Thyroid gland (tissue), 4 donors: ENCODE measurements at regions not wholly inside any gene's neighbourhood (a gene's known extent, or its start where the extent isn't known, plus 50 kb on each side); places are given as distances from the start of the nearest gene placed in this dataset.

ENCODE experiments used
- DNase-seq, 2 donors: peaks; one replicate each; pipeline ENCODE4 v3.0.0-alpha.2; 2019
- H3K27ac ChIP-seq, 3 donors: fragments of 200-600 bp; sonication (generic); 1 replicate in 2 of 3; 2 replicates in 1 of 3; pipeline ENCODE4 v1.5.1; 2016 to 2019; ENCODE audit warnings: mild to moderate bottlenecking in 1 of 3, moderate library complexity in 1 of 3
- H3K27me3 ChIP-seq: fragments of 200-600 bp; sonication (generic); one replicate; pipeline ENCODE4 v1.5.1; 2019
- H3K36me3 ChIP-seq, 2 donors: fragments of 200-600 bp; sonication (generic); one replicate each; pipeline ENCODE4 v1.5.1; 2016 to 2019
- H3K4me1 ChIP-seq, 2 donors: fragments of 200-600 bp; sonication (generic); one replicate each; pipeline ENCODE4 v1.5.1; 2017 to 2019
- H3K4me3 ChIP-seq, 3 donors: fragments of 200-600 bp; sonication (generic); replicated peaks in 1 of 3; 1 replicate in 2 of 3; 2 replicates in 1 of 3; pipeline ENCODE4 v1.5.1; 2016; ENCODE audit warnings: mild to moderate bottlenecking in 1 of 3
- H3K9me3 ChIP-seq: fragments of 200-600 bp; sonication (generic); one replicate; pipeline ENCODE4 v1.5.1; 2017
- POLR2A ChIP-seq, 2 donors: fragments of 450-650 bp; IDR thresholded peaks; one replicate each; pipeline ENCODE4 v1.6.1; 2017; ENCODE audit warnings: antibody characterized with exemption in 2 of 2, mild to moderate bottlenecking in 2 of 2, moderate library complexity in 1 of 2
- WGBS, 2 donors: methylation state at CpG; one replicate each; pipeline ENCODE4 v1.1.5; 2017; 5-methylcytosine and 5-hydroxymethylcytosine counted together
- intact Hi-C: fragments of 100-400 bp; cut with DNase I; formaldehyde crosslinking; loops from one replicate; pipeline ENCODE4 v1.15.1; 2023
- TF ChIP-seq, protein P1 (sequence below), 6 experiments: fragments of 200-600 bp in 3 of 6; fragments of 450-650 bp in 3 of 6; sonication (generic) in 3 of 6; IDR thresholded peaks; one replicate each; pipeline ENCODE4 v1.5.1; 2016 to 2019; ENCODE audit warnings: antibody characterized with exemption in 6 of 6, mild to moderate bottlenecking in 2 of 6, inconsistent platforms in 1 of 6, moderate library complexity in 1 of 6

DNA sequence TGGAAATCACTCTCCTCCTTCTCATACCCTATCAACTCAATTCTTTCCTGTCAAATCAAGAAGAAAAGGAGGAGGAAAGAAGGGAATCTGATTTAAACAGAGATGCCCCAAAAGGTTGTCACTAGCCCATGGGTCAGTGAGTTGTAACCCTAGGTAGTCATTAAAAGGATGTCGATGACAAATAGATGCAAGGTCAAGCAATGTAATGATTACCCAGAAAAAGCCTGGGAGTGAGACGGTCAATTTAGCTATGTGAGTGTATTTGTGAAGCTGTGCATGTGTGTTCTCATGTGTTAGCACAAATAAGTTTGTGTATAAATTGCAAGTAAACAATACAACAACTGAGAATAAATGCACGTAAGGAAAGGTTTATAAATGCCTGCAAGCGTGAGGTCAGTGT is 190.5 kb upstream of the PMFBP1 start:
- intact Hi-C loops = no loop called here
- H3K9me3 ChIP-seq = no peaks in the 10 kb centered on the region
- no peaks in the 10 kb centered on the region for H3K36me3 ChIP-seq
- TF ChIP-seq POLR2A (IDR thresholded peaks at IDR 0.05) = no peak
- TF ChIP-seq, protein P1, sequence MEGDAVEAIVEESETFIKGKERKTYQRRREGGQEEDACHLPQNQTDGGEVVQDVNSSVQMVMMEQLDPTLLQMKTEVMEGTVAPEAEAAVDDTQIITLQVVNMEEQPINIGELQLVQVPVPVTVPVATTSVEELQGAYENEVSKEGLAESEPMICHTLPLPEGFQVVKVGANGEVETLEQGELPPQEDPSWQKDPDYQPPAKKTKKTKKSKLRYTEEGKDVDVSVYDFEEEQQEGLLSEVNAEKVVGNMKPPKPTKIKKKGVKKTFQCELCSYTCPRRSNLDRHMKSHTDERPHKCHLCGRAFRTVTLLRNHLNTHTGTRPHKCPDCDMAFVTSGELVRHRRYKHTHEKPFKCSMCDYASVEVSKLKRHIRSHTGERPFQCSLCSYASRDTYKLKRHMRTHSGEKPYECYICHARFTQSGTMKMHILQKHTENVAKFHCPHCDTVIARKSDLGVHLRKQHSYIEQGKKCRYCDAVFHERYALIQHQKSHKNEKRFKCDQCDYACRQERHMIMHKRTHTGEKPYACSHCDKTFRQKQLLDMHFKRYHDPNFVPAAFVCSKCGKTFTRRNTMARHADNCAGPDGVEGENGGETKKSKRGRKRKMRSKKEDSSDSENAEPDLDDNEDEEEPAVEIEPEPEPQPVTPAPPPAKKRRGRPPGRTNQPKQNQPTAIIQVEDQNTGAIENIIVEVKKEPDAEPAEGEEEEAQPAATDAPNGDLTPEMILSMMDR (IDR thresholded peaks at IDR 0.05) = no peak
- no peaks in the 10 kb centered on the region for H3K4me1 ChIP-seq
- no peak overlapping the region for H3K27ac ChIP-seq
- no peak for DNase-seq
- H3K27me3 ChIP-seq = no peaks in the 10 kb centered on the region
- no peak overlapping the region for H3K4me3 ChIP-seq
- 92 to 93% methylated on average over 4 of the region's 4 CpGs for WGBS, 2 donors

DNA sequence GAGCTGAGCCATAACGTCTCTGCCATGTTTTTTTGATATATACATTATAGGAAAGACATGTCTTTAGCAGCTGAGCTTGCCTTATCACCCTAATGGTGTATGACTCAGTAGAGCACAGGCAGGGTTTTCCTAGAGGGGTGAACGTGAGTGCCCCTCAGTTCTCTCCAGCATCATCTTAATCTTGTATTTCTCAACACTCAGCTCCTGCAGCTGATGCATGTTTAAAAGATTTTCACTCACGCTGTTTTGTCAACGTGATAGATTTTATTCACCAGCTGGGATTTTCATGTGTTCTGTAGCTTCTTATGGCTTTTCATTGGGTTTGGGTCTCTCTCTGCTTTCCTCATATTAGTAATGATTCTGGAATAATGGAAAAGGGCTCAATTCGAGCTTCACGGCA is 186.0 kb upstream of the PMFBP1 start:
- 86 to 88% methylated on average over 6 of the region's 6 CpGs for WGBS, 2 donors
- intact Hi-C loops = no loop called here

DNA sequence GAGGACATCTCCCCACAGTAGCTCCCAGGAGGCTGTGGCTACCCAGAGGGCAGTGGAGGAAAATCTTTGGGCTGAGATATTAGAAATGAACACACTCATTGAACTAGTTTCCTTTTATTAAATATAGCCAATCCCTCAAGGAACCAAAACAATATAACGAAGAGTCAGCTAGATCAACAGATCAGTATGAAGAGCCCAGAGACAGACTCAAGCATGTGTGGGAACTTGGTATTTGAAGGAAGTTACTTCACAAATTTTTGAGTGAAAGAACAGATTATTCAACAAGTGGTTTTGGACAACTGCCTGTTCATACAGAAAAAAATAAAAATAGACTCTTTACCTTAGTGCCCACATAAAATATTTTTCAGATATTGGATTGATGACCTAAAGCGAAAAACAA is 183.6 kb upstream of the PMFBP1 start:
- no peaks in the 10 kb centered on the region for H3K36me3 ChIP-seq
- H3K4me3 ChIP-seq = no peak overlapping the region
- 89 to 94% methylated on average over 2 of the region's 2 CpGs for WGBS, 2 donors
- TF ChIP-seq POLR2A (IDR thresholded peaks at IDR 0.05) = no peak
- TF ChIP-seq, protein P1 (IDR thresholded peaks at IDR 0.05) = no peak
- no peaks in the 10 kb centered on the region for H3K4me1 ChIP-seq
- H3K9me3 ChIP-seq = no peaks in the 10 kb centered on the region
- intact Hi-C loops = no loop called here
- H3K27ac ChIP-seq = no peak overlapping the region
- no peaks in the 10 kb centered on the region for H3K27me3 ChIP-seq
- DNase-seq = no peak

More for the DNA sequence above, 186.0 kb upstream of the PMFBP1 start:
- no peaks in the 10 kb centered on the region for H3K27me3 ChIP-seq
- no peaks in the 10 kb centered on the region for H3K36me3 ChIP-seq
- no peak for TF ChIP-seq POLR2A (IDR thresholded peaks at IDR 0.05)
- TF ChIP-seq, protein P1 (IDR thresholded peaks at IDR 0.05) = no peak
- no peak overlapping the region for H3K27ac ChIP-seq
- DNase-seq = no peak
- H3K4me3 ChIP-seq = no peak overlapping the region
- no peaks in the 10 kb centered on the region for H3K4me1 ChIP-seq
- H3K9me3 ChIP-seq = no peaks in the 10 kb centered on the region

DNA sequence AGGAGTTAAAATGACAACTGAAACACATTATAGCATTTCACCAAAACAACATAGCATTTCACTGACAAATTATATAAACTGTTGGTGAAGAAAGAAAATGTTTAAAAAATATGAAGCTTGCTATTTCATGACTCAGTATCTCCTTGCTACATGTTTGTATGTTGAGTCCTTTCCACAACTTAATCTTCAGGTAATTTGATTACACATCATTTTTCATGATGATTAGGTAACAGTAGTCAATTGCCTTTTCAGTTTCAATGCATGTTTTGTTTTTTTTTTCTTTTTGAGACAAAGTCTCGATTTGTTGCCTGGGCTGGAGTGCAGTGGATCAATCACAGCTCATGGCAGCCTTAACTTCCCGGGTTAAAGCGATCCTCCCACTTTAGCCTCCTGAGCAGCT is 177.8 kb upstream of the PMFBP1 start:
- no peak overlapping the region for H3K4me3 ChIP-seq
- H3K27me3 ChIP-seq = no peaks in the 10 kb centered on the region
- no peak overlapping the region for H3K27ac ChIP-seq
- H3K36me3 ChIP-seq = no peaks in the 10 kb centered on the region
- no peak for DNase-seq
- intact Hi-C loops = no loop called here
- TF ChIP-seq, protein P1 (IDR thresholded peaks at IDR 0.05) = no peak
- TF ChIP-seq POLR2A (IDR thresholded peaks at IDR 0.05) = no peak
- 92 to 96% methylated on average over 3 of the region's 3 CpGs for WGBS, 2 donors
- H3K4me1 ChIP-seq = no peaks in the 10 kb centered on the region
- no peaks in the 10 kb centered on the region for H3K9me3 ChIP-seq

DNA sequence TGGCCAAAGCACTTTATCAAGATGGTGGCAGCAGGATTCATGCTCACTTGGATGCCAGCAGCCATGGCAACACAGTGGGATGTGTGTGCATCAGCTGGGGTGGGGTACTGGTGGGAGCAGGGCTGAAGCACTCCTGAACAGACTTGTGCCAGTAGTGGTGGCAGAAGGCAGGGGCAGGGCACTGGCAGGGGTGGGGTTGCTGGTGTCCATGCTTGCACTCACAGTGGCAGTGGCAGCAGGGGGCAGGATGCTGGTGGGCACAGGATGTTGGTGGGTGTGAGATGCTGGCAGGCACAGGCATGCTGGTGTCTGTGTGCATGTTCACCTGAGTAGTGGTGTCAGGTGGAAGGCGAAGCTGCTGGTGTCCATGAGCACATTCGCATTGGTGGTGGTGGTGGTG is 161.0 kb upstream of the PMFBP1 start:
- no peaks in the 10 kb centered on the region for H3K36me3 ChIP-seq
- no peaks in the 10 kb centered on the region for H3K9me3 ChIP-seq
- DNase-seq = no peak
- intact Hi-C loops = no loop called here
- H3K27ac ChIP-seq = no peak overlapping the region
- WGBS, 2 donors = 93 to 96% methylated on average over 2 of the region's 2 CpGs
- H3K4me1 ChIP-seq = no peaks in the 10 kb centered on the region
- H3K4me3 ChIP-seq = no peak overlapping the region
- H3K27me3 ChIP-seq = no peaks in the 10 kb centered on the region
- no peak for TF ChIP-seq POLR2A (IDR thresholded peaks at IDR 0.05)
- TF ChIP-seq, protein P1 (IDR thresholded peaks at IDR 0.05) = no peak
